ENCODE measurements at regions not wholly inside any gene's neighbourhood (a gene's known extent, or its start where the extent isn't known, plus 50 kb on each side); places are given as distances from the start of the nearest gene placed in this dataset.

DNA sequence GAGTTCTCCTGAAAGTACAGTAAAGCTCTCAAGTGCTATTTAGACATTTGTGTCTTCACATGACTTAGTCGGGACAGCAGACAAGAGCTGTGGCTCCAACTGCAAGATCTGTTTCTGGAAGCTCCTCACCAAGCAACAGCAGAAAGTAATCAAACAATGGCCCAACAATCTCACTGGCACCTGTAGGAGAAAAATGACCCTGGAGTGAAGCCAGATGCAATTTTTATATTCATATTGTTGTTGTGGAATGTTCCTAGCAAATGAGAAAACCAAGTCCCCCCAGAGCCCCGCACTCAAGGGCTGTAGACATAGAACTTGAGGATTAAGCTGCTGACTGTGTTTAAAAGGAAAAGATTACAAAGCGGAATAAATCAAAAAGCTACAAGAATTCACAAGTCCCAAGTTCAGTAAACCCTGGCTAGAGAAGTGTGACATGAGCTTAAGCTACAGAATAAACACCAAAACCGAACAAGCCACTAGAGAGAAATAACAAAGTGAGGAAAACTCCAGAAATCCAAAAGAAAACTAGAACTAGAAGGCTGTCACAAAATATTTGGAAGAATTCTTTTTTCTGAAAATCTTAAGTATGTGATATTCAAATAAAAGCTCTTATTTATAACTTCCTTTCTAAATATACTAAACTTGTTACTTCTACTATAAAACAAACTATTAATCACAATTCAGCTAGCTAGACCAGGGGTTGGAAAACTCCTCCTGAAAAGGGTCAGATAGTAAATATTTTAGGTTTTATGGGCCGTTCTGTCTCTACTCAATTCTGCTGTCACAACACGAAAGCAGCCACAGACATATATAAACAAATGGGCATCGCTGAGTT, 454.5 kb downstream of the SUCLA2 start:
- H3K18ac ChIP-seq (ENCODE audit: low read depth, low read length): no peak overlapping the region
- no peak overlapping the region for H2BK5ac ChIP-seq (ENCODE audit: low read depth, low read length, poor library complexity, severe bottlenecking)
- no peaks in the 10 kb centered on the region; the same call in 1 of the 2 replicates for H3K9me1 ChIP-seq (ENCODE audit: insufficient read depth, low read length)
- H3K4me3 ChIP-seq (ENCODE audit: insufficient read depth, low read depth, low read length): no peak overlapping the region
- no peaks in the 10 kb centered on the region for H3K79me1 ChIP-seq (ENCODE audit: low read depth in 1 of 2, low read length in 2 of 2)
- DNase-seq (no peak), ATAC-seq (ENCODE audit: low read depth) (no peak)
- intact Hi-C loops (cut with micrococcal nuclease) (no loop called here), in situ Hi-C loops (cut with MboI; ENCODE audit: low sequenced_read_pairs) (no loop called here), dilution Hi-C loops (cut with HindIII; ENCODE audit: low sequenced_read_pairs, unreplicated experiment) (no loop called here)
- H3K27me3 ChIP-seq (ENCODE audit: control insufficient read depth, insufficient read depth, low read length): no peaks in the 10 kb centered on the region; the same call in 1 of the 2 replicates
- no peaks in the 10 kb centered on the region for H3K36me3 ChIP-seq (ENCODE audit: control insufficient read depth, insufficient read depth, low read length)
- H2BK120ac ChIP-seq (ENCODE audit: low read depth, low read length): no peak overlapping the region
- H3K27ac ChIP-seq (ENCODE audit: insufficient read depth, low read length): no peak overlapping the region
- ChIA-PET POLR2A (ENCODE audit: unreplicated experiment) (no interaction called here), CTCF (no interaction called here)
- no peak overlapping the region for H3K23ac ChIP-seq (ENCODE audit: low read depth, low read length)
- no peak overlapping the region for H2AFZ ChIP-seq (replicated peaks; ENCODE audit: low read length, poor library complexity)
- TF ChIP-seq NFE2L2 (IDR thresholded peaks at IDR 0.05; ENCODE audit: low read depth, low read length): no peak
- no peak for TF ChIP-seq FOS (IDR thresholded peaks at IDR 0.05; ENCODE audit: low read depth, low read length)
- TF ChIP-seq CHD1 (IDR thresholded peaks at IDR 0.05; ENCODE audit: low read depth, low read length): no peak
- no peak for TF ChIP-seq BHLHE40 (IDR thresholded peaks at IDR 0.05; ENCODE audit: low read depth, low read length)
- no peak for TF ChIP-seq SMC3 (IDR thresholded peaks at IDR 0.05; ENCODE audit: low read depth, low read length)
- TF ChIP-seq MAFK (IDR thresholded peaks at IDR 0.05; ENCODE audit: low read depth, low read length): no peak
- TF ChIP-seq POLR2A (IDR thresholded peaks at IDR 0.05; ENCODE audit: low read depth, low read length): no peak
- no peak for TF ChIP-seq MXI1 (IDR thresholded peaks at IDR 0.05; ENCODE audit: borderline replicate concordance, low read depth, low read length)
- TF ChIP-seq CTCF (conservative IDR thresholded peaks at IDR 0.05; ENCODE audit: low read depth, low read length): no peak
- TF ChIP-seq, protein P1, sequence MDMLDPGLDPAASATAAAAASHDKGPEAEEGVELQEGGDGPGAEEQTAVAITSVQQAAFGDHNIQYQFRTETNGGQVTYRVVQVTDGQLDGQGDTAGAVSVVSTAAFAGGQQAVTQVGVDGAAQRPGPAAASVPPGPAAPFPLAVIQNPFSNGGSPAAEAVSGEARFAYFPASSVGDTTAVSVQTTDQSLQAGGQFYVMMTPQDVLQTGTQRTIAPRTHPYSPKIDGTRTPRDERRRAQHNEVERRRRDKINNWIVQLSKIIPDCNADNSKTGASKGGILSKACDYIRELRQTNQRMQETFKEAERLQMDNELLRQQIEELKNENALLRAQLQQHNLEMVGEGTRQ (IDR thresholded peaks at IDR 0.05; ENCODE audit: low read depth, low read length): no peak
- TF ChIP-seq RAD21 (IDR thresholded peaks at IDR 0.05; ENCODE audit: low read length): no peak
- no peak for TF ChIP-seq RCOR1 (IDR thresholded peaks at IDR 0.05; ENCODE audit: insufficient replicate concordance, low read length)
- no peak overlapping the region for H2BK20ac ChIP-seq (ENCODE audit: low read depth, low read length)
- H2AK9ac ChIP-seq (replicated peaks; ENCODE audit: low read depth, low read length, poor library complexity): no peak overlapping the region
- H4K8ac ChIP-seq (ENCODE audit: low read depth in 2 of 2, low read length in 2 of 2): no peak overlapping the region
- H3K4me2 ChIP-seq (ENCODE audit: low read depth, low read length): no peak overlapping the region; the same call in none of the 2 replicates
- peaks cover 3% of the 10 kb centered on the region; the same call in 1 of the 2 replicates for H3K4me1 ChIP-seq (ENCODE audit: control insufficient read depth, insufficient read depth, low read length)
- no peaks in the 10 kb centered on the region for H3K9me3 ChIP-seq (ENCODE audit: control insufficient read depth, insufficient read depth, low read length)
- H4K20me1 ChIP-seq (ENCODE audit: insufficient read depth, low read length): no peaks in the 10 kb centered on the region
- H3K9ac ChIP-seq (ENCODE audit: low read depth, low read length): no peak overlapping the region
- no peak overlapping the region for H2BK15ac ChIP-seq (ENCODE audit: low read depth, low read length)
- H4K5ac ChIP-seq (ENCODE audit: low read depth, low read length): no peak overlapping the region
- no peak overlapping the region for H2AK5ac ChIP-seq (ENCODE audit: low read depth, low read length)
- no CpG with 5 or more reads among the region's 7 CpGs for WGBS, 2 experiments (ENCODE audit: extremely low coverage in 2 of 2, insufficient read length in 1 of 2)
- BruUV-seq (replicated peaks): no TSS peak
- H3K56ac ChIP-seq (ENCODE audit: extremely low read depth, insufficient read depth, low read length): no peak overlapping the region
- no peak overlapping the region for H3K14ac ChIP-seq (replicated peaks; ENCODE audit: low read depth, low read length)
- H4K91ac ChIP-seq (ENCODE audit: insufficient read depth, low read depth, low read length): no peak overlapping the region
- H3K4ac ChIP-seq (ENCODE audit: low read depth, low read length): no peak overlapping the region
